Stimulated activated CD4-positive, alpha-beta T cell treated with anti-CD3 and anti-CD28 coated beads, TNF-alpha, amount 100 ng/mL, for 1 hour (primary cell): ENCODE measurements at regions not wholly inside any gene's neighbourhood (a gene's known extent, or its start where the extent isn't known, plus 50 kb on each side); places are given as distances from the start of the nearest gene placed in this dataset.

Source experiments
- DNase-seq, 3 donors: peaks; one replicate each; pipeline ENCODE4 v3.0.0-alpha.2; 2020; ENCODE audit warnings: low read depth in 3 of 3, low spot score in 1 of 3

DNA sequence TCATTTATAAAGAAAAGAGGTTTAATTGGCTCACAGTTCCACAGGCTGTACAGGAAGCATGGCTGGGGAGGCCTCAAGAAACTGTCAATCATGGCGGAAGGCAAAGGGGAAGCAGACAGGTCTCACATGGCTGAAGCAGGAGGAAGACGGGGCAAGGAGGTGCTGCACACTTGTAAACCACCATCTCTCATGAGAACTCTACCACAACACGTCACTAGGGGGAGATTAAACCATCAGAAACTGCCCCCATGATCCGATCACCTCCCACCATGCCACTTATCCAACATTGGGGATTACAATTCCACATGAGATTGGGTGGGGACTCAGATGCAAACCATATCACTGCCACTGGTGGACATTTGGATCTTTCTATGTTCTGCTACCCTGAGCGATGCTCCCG is 351.4 kb downstream of the NPHP4 start:
- DNase-seq = no peak

DNA sequence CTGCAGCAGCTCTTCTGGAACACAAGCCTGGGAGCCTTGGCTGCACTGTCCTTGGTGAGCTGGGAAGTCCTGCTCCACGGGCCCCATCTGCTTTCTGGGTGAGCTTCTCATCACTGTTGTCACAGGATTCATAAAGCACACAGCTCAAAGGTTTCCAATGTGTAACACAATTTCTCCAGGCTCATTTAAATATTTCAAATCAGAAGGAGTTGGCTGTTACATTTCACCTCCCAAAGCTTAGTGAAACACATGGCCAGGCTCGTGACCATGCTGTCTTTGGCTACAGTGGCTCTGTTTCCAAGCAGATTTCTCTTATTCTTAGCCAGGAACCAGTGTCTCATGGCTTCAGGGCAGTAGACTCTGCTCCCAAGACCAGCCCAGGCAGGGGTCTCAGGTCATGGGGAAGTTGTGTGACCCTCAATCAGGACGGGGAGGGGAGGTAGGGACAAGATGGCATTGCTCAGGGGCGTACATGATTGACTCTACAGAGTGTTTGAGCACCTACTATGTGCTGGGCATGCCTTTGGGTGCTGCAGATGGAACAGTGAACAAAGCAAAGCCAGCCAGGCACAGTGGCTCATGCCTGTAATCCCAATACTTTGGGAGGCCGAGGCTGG is 353.0 kb downstream of the NPHP4 start:
- no peak for DNase-seq

DNA sequence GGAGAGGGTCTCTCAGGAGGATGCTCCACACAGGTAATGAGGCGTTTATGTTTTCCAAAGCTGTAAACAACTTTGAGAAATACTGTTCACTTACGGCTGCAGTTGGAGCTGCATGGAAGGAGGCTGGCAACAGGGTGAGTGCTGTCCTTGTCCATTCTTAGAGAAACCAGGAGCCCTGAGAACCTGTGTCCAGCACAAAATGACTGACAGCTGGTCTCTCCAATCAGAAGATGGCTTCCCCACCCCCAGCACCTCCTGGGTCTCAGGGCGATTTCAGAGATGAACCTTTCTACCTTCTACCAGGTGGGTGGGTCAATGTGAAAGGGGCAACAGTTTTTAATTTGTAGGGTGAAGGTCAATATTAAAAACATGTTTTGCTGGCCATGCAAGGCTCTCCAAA is 353.6 kb downstream of the NPHP4 start:
- no peak for DNase-seq

DNA sequence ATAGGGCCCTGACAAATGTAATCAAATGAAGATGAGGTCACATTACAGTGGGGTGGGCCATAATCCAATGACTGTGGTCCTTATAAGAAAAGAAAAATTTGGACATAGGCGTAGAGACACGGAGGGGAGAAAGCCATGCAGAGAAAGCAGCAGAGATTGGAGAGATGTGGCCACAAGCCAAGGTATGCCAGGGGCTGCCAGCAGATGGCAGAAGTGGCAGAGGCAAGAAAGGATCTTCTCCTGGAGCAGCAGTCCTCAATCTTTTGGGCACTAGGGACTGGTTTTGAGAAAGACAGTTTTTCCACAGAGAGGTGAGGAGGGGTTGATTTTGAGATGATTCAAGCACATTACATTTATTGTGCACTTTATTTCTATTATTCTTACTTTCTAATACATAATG is 355.1 kb downstream of the NPHP4 start:
- peak in 1 of 3 donors; percentile 3 for DNase-seq

DNA sequence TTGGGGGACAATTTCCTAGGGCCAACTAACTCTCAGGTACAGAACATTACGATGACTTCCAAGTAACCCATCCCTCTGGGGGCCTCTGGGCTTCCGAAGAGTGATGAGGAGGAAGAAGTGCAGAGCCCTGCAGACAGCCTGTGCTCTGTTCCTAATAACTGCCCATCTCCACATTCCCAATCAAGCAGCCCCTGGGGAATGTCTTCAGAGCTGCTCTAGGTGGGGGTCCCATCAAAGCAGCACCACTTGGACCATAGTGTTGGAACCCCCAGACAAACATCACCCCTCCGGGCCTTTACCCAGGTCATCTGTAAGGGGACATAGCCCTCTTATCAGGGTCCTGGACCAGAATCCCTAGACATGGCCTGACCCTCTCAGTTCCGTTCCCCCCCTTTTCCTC is 357.3 kb downstream of the NPHP4 start:
- no peak for DNase-seq

DNA sequence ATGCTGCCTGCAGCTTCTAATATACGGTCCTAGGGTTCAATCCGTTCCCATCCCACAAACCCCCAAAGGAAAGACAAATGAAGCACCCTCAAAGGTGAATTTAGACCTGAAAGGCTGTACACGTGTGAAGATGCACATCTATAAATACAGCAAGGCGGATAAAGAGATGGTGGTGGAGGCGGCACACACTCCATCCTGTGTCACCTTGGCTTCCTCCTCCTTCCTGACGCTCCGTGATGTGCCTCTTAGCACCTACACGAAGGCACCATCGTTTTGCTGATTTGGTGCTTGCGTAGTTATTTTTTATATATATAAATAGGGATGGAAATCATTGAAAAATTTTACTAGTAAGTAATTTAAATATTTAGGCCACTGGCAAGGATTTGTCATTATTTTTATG is 359.4 kb downstream of the NPHP4 start:
- no peak for DNase-seq

DNA sequence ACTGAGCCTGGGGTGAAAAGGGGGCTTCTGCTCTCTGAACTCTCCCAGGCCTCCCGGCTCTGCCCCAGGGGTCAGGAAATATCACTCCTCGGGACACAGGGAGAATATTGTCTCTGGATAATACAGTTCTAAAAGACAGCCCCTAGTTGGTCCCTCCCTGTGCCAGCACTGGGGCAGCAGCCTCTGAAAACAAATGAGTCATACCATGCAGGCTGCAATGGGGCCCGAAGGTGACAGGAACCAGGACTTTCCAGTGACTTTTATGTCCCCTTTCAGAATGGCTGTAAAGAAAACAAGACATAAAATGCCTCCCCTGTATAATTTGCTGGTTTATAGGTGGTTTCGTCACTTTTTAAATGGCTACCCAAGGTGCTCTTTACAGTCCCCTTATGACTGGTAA is 360.0 kb downstream of the NPHP4 start:
- no peak for DNase-seq

DNA sequence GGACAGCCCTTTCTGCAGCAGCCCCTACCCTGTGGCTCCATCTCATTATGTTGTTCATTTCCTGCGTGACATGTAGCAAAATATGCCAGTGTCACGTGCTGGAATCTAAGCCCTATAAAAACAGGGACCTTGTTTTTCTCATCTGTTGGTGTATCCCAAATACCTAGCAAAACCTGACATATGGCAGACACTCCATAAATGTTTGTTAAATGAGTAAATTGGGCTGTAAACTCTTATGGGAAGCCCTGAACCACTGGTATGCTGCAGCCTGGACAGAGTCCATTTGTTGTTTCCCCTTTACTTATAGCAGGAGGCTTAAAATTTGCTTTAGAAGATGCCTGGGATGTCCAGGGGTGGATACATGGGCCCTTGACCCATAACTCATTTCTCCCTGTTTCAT is 363.8 kb downstream of the NPHP4 start:
- no peak for DNase-seq

DNA sequence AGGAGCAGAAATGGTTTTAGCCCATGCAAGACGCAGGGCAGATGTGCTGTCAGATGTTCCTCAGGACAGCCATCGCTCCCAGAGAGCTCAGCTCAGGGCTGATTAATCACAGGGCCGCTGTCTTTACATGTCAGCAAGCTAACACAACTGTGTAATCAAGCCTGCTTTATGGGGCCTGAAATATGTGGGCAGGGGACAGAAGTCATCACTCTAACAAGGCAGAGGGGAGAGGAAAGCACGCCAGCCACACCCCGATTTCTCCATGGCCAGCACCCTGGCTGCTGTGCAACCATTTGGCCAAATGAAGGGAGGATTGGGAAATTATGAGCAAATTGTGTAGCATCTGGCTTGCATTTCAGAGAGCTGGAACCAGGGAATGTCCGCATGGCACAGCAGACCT is 368.8 kb downstream of the NPHP4 start:
- no peak for DNase-seq

DNA sequence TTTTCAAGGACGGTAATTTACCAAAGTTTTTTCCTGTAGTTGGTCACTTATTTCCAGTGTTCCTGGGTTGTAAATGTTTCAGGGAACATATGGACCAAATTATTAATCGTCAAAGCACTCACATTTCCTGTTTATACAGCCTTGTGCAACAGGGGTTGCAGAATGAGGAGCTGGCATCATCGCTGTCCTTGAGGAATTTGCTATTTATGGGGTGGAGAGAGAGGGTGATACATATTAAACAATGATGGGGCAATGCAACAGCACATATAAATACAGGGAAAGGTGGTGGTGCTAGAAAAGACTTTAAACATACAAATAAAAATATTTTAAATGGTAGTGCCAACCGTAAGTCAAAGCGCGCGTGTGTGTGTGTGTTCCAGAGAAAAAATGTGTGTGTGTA is 369.8 kb downstream of the NPHP4 start:
- DNase-seq = no peak

DNA sequence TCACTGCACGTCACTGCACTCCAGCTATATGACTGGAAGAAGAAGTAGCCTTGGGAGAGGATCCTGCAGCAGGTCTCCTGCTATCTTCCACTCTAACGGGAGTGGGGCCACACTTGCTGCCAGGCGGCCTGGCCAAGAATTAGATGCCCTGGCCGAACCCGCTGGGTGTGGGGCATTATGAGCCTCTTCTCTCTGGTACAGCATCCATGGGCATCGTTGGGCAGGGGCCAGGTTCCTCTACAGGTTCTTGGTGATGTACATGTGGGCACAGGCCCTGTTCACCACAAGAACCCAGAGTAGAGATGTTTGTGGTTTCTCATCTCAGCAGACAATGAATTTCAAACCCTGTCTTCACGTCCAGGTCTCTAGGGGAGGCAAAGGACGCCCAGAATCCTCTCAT is 370.5 kb downstream of the NPHP4 start:
- no peak for DNase-seq

DNA sequence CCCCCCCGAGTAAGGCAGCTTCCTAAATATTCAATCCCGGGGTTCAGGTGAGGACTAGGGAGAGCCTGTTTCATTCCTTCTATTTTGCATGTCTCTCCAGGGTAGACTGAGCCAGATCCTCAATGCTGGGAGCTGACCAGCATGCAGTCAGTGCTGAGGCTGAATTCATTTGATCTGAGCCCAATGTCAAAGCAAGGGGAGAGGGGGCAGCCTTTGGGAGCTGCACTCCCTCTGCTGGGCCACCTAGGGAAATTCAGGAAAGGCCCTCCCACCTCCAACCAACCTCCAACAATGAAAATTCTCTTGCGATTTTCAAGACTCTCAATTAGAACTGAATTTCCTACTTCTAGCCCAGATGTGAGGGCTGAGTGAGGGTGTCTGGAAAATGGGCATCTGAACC is 371.2 kb downstream of the NPHP4 start:
- no peak for DNase-seq

DNA sequence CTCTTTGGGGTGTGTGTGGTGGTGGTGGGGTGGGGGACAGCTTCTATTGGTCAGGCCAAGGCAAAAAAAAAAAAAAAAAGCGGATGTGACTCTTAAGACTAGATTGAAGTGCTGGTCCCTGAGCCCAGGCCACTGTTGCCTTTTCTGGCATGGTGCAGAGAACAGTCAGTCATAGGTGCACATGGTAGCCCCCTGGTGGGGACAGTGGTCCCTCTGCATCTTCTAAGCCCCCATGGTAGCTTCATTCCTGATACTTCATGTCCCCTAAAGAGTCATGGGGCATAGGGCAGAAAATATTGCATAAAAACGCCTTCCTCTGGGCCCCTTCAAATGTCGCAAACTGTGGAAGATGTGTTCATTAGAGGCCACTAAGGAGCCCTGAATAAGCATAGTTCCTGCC is 371.8 kb downstream of the NPHP4 start:
- no peak for DNase-seq

DNA sequence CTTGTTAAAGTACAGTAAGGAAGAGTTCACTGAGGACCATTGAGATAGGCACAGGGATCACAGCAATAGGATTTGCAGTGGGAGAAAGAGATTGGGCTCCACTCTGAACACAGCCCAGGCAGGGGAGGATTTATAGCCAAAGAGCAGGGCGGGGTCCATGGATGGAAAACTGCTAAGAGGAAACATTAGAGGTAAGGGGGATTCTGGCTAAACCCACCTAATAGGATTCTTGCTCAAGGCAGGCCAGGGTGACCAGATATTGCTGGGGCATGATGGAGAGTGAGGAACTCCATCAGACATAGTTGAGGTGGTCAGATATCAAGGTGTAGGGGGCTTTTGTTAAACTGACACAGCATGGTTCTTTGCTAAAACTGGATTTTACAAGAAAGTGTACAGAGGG is 372.8 kb downstream of the NPHP4 start:
- DNase-seq = no peak

DNA sequence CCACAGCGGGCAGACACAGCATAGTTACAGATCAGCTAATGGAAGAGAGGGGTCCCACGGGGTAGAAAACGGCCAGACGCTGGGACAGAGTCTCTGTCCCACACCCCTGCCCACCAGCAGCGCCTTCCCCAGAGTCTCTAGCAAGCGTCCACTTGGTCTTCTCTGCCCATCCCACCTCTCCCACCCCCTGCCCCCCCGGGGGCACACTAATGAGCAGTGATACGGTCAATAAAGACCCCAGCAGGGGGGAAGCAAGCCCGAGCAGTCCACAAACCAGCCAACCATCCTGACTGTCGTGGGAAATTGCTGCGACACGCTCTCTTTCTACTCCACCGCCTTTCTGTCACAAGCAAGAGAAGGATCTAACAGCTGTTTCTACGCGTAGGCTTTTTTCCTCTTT is 374.7 kb downstream of the NPHP4 start:
- DNase-seq = no peak

DNA sequence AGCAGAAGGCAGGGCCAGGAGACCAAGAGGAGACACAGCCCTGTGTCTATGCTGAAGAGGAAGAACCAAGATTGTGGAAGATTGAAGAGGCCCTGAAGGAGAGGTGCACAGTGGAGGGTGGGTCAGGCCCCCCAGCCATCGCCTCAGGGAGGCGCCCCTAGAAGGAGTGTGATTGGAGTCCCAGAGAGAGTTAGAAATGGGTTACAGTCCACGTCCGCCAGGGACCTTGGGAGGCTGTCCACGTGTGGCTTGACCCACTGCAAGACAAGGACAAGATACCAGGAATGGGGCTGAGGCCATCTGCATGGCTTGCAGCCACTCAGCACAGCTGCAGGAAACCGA is 375.1 kb downstream of the NPHP4 start:
- DNase-seq = no peak

DNA sequence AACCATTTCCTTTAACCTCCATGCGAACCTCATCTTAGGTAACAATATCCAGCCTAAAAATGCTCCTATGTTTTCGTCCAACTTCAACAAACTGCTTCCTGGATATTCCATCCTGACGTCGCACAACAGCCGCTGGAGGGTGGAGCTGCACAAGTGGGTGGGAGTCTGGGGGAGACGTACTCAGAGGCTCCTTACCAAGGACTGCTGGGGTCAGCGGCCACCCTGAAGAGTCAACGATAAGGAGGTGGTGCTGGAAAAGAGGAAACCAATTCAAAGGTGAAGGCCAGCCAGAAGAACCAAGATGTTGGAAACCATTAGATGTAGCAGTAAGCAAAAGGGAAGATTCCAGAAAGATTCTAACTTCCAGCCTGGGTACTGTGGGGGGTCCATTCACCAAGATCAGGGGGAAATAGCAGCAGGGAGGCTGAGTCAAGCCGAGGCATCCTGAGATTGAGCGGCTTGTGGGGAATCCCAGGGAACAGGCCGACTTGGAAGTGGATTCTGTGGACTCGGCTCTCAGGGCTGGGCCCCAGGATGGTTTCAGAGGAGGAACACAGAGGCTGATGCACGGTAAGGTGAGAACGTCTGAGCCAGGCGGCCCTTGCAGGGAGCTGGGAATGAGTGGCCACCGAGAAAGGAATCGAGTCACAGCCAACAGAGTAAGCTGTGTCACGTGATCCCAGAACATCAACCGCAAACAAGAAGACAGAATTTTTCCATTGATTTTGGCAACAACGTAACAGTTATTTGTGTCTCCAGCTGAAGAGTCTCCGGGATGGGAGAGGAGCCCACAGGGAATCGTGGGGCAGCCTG is 375.7 kb downstream of the NPHP4 start:
- no peak for DNase-seq

DNA sequence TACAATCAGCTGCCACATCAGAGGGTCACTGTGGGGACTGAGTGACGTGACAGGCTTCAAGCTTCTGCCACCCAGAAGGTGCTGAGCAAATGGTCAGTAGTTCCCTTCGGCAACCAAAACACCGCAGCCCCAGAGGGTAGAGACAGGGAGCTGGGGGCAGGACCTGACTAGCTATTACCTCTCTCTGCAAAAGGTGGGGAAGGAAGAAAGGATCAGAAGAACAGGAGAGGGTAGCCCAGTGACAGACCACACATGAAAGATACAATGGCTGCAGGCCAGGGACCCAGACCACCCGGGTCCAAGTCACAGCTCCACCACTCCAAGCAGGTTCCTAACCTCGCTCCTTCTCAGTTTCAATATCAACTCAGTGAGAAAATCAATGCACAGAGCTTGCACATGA is 377.1 kb downstream of the NPHP4 start:
- DNase-seq = no peak

DNA sequence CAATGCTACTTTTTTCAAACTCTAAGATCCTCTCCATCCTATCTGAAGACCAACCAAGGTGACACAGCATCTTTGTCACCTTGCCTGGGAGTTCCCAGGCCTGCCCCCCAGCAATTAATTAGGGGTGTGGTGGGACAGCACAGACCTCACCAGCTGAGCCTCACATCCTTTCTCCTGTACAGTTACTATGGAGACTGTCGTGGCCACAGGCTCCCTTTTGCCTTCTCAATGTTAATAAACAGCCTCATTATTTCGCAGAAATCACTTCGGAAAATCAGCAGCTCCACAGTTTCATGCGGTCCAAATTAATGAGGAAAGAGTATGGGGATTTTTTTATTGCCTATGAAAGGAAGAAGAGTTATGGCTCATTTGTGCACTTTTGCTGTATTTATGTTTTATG is 378.3 kb downstream of the NPHP4 start:
- no peak for DNase-seq

DNA sequence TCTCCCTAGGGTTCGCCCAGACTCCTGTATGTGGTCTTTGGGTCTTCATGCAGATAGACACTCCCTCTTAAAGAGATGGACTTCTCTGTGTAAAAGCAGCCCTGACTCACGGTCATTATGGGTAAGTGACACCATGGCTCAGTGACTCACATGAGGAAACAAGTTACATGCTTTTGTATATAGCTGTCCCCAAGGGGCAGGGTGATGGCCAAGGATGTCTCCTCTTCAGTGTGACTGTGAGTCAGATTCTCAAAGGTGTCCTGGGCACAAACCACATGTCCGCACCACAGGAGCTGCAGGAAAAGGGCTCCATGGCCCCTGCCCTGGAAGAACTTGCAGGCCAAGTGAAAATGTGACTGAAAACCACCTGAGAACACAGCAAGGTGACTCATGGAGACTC is 380.4 kb downstream of the NPHP4 start:
- no peak for DNase-seq

DNA sequence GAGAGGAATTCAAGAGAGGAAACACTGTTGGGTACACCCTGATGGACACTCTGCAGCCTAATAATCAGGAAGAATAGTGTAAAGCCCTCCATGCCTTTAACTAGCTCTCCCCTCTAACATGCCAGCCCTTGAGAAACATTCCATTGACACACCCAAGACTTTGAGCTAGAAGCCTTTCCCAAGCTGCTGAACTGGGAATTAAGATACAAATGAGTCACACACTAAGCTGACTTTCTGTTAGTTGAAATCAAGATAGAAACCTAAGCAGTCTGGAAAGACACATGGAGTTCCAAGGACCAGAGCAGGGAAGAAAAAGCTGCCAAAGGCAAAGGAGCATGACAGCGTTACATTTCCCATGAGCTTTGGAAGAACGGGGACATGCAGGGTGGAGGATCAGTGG is 380.8 kb downstream of the NPHP4 start:
- DNase-seq = no peak

DNA sequence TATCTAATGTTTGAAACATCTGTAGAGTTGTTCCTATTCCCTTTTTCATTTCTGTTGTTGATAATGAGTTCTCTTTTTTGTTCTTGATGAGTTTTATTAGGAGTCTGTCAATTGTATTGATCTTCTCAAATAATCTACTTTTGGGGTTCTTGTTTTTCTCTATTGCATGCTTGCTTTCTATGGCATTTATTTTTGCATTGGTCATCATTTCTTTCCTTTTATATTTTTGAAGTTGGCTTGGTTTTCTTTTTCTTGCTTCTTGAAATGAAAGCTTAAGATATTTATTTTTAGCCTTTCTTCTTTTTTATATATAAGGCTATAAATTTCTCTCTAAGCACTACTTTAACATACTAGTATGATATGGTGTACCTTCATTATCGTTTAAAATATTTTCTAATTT is 381.8 kb downstream of the NPHP4 start:
- DNase-seq = no peak
